GM18951 (cell line): ENCODE measurements at regions not wholly inside any gene's neighbourhood (a gene's known extent, or its start where the extent isn't known, plus 50 kb on each side); places are given as distances from the start of the nearest gene placed in this dataset.
"Not testable (repeated sequence)": the region's sequence is repeated elsewhere in the genome, so short reads cannot be mapped to it uniquely, and the experiment has no call there.

Experiments
- POLR2A ChIP-seq: IDR thresholded peaks from 4 replicates; pipeline ENCODE4 v1.6.1; 2011; ENCODE audit warnings: mild to moderate bottlenecking; ENCODE audit not compliant: insufficient read length, insufficient read depth; ENCODE audit errors: extremely low read depth
- in situ Hi-C: fragments of 300-500 bp; cut with MboI; formaldehyde crosslinking; loops from one replicate; pipeline ENCODE4 v1.12.0; 2022; ENCODE audit warnings: low sequenced_read_pairs, mixed read lengths, inconsistent platforms; ENCODE audit not compliant: unreplicated experiment

DNA sequence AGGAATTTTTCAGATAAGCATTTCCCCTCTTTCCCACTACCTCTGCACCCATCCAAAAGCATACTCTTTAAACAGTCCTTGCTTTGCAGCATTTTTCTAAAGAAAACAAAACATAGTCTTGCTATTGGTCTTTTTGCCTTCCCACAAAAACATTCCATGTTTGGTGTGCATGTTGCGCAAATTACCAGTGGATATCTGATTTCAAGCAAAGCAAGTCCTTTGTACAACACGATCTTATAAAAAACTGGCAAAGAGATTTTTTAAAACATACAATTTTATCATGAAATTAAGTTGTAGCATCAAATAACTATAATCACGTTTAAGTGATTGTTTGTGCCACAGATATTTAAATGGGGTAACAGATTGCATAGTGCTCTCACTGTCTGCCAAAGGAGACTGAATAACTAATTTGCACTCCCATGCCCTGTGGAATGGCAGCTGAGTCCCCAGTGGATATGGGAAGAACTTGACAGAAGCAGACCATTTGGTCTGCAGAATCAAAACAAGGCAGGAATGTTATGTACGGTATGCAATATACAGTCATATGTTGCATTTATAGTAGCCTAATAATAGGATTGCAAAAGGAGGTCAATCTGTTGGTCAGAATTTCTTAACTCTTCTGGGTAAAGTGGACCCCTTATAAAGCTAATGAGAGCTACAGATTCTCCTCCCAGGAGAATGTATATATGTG lies 285.7 kb downstream of the TBC1D4 start:
- in situ Hi-C loops: no loop called here
- no peak for TF ChIP-seq POLR2A

DNA sequence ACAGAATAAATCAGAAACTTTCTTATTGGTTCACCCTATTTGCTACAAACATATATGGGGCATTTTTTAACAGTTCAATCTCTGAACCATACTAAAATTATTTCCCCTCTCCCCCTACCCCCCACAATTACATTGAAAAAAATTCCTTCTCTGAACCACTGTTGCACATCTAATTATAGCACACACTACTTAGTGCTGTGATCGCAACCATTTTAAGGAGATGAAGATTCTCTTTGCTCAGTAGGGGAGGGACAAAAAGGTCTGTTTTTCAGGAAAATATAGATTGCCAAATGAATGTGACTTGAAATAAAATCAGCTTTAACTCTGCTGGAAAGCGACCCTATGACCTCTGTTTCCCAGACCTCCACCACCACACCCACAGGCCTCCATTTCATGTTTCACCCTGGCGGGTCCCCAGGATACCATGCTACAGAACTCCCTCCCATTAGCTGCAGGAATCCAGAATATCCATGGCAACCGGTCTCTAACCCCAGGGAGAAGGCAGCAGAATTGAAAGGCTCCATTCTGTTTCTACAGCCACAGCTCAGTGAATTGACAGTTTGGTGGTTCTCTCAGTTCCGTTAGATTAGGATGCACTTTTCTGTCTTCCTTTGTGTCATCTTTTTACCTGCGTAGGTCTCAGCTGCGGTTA lies 286.3 kb downstream of the TBC1D4 start:
- in situ Hi-C loops: no loop called here
- TF ChIP-seq POLR2A: no peak

DNA sequence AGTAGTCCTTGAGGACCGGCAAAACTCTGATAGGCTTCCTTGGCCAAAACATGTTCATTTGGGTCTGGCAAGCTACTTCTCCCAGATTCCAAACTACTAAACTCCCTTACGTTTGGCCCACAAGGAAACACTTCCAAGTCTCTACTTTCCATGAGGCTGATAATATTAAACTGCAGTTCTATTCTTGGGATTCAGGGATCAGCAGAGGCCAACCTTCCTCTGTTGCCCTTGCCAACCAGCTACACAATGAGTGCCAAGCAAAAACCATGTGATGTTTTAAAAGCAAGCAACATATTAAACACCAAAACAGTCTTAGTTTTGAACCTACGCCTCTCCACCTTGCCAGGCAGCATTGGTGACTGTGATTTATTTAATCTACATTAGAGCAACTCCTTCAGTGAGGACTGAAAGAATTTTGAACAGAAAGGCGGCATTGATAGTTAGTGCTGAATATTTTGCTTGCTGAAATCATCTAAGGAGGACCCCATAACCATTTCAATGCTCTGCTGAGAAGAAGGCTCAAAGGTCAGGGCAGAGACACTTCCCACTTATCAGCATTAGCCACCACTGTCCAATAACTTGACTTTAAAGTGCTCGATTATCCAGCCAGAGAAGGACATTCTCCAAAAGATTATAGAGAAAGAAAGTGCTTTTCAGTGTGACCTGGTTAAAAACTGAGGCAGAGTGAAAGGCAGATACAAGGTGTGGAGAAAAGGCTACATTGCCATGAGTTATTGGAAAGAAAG lies 287.1 kb downstream of the TBC1D4 start:
- TF ChIP-seq POLR2A: no peak
- in situ Hi-C loops: no loop called here

DNA sequence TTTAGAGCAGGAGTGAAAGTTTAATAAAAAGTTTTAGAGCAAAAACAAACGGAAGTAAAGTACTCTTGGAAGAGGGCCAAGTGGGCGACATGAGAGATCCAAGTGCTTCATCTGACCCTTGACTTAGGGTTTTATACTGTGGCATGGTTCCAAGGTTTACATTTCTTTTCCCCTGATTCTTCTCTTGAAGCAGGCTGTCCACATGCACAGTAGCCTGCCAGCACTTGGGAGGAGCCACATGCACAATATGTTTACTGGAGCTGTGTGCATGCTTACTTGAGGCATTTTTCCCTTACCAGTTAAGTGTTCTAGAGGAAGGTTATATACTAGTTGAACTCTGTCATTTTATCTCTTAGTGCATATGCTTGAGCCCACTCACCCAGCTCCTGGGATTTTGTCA lies 295.6 kb downstream of the TBC1D4 start:
- no peak for TF ChIP-seq POLR2A
- in situ Hi-C loops: no loop called here

DNA sequence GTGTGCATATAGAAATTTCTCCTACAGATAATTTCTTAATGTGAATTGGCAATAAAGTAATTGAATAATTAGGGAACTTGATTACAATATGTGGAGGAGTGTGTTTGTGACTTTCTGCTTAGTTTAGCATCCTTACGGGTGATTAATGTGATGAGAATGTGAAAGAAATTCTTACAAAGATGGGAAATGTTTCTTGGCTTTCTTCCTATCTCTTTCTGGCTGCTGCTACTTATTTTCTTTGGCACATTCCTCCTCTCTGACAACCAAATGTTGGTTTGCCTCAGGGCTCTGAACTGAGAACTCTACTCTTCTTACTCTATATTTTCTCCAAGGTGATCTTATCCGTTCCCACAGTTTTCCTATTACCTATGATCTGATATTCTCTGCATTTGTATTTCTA lies 300.1 kb downstream of the TBC1D4 start:
- TF ChIP-seq POLR2A: no peak
- in situ Hi-C loops: no loop called here

DNA sequence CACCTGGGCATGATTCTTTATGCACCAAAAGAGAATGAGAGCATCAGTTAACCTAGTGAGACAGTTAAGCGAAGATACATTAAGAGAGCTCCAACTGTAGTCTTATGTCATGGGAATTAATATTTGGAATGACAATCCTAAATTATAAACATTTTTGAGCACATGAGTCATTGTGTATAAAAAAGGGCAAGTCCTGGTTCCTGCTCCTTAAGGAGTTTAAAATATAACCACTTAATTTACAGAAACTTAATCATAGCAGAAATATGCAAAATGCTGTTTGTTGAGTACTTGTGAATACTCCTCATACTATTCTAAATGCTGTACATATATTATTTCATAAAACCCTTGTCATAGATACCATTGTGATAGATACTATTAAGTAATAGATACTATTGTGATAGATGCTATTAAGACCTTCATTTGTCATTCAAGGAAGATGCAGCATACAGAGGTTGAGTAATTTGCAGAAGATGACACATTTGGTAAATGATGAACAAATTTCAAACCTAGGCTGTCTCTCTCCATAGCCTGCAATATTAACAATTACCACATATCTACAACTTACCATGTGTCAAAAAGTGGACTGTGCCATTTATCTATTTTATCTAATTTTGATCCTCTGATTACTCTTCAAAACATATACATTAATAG lies 301.0 kb downstream of the TBC1D4 start:
- no peak for TF ChIP-seq POLR2A
- in situ Hi-C loops: no loop called here

DNA sequence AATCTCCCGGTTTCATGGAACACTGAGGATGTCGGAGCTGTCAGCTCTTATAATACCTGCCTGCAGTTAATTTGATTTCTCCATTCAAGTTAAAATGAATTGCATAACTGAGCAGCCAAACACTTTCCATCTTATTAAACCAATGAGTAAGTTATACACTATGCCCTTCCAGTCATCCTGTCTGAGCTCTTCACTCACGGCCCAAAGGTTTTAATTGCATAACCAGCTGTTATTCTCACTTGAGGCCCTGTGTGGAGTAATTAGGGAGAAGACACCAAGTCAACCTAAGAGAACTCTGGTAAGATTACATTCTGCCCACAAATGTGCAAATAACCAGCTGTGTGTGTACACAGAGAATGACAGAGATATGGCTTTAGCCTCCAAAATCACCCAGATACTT lies 303.5 kb downstream of the TBC1D4 start:
- in situ Hi-C loops: no loop called here

DNA sequence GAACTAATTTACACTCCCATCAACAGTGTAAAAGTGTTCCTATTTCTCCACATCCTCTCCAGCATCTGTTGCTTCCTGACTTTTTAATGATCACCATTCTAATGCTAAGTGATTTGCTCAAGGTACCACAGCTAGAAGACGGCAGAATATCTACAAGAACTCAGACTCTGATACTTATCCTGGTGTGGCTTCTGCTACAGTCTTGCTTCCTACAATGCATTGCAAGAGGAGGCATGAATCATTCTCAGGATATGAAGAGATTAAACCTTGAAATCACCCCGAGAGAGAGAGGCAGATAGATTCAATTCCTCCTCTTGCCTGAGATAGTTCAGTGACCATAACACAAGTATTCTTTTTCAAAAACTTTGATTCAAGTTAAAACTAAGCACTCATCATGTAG lies 306.4 kb downstream of the TBC1D4 start:
- TF ChIP-seq POLR2A: no peak
- in situ Hi-C loops: no loop called here

More for the DNA sequence above, 303.5 kb downstream of the TBC1D4 start:
- TF ChIP-seq POLR2A: no peak

DNA sequence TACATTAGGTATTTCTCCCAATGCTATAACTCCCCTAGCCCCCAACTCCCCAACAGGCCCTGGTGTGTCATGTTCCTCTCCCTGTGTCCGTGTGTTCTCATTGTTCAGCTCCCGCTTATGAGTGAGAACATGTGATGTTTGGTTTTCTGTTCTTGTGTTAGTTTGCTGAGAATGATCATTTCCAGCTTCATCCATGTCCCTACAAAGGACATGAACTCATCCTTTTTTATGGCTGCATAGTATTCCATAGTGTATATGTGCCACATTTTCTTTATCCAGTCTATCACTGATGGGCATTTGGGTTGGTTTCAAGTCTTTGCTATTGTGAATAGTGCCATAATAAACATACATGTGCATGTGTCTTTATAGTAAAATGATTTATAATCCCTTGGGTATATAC lies 306.9 kb downstream of the TBC1D4 start:
- in situ Hi-C loops: not testable (repeated sequence)

DNA sequence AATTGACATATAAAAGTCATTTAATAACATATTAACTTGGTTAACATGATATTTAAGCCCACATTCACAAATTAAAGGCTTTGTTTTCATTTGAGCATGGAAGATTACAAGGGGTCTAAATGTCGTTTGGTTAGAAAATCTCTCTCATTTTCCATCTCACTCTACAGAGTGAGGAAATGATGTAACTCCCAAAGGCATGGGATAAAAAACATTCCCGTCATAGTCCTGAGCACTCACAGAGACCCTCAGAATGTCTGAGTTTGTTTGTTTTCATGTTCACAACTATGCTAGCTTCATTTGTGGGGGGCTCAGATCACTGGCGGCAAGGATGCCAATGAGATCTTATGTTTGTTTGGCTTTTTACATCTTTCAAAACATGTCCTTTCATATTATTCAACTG lies 307.5 kb downstream of the TBC1D4 start:
- no peak for TF ChIP-seq POLR2A
- in situ Hi-C loops: no loop called here

DNA sequence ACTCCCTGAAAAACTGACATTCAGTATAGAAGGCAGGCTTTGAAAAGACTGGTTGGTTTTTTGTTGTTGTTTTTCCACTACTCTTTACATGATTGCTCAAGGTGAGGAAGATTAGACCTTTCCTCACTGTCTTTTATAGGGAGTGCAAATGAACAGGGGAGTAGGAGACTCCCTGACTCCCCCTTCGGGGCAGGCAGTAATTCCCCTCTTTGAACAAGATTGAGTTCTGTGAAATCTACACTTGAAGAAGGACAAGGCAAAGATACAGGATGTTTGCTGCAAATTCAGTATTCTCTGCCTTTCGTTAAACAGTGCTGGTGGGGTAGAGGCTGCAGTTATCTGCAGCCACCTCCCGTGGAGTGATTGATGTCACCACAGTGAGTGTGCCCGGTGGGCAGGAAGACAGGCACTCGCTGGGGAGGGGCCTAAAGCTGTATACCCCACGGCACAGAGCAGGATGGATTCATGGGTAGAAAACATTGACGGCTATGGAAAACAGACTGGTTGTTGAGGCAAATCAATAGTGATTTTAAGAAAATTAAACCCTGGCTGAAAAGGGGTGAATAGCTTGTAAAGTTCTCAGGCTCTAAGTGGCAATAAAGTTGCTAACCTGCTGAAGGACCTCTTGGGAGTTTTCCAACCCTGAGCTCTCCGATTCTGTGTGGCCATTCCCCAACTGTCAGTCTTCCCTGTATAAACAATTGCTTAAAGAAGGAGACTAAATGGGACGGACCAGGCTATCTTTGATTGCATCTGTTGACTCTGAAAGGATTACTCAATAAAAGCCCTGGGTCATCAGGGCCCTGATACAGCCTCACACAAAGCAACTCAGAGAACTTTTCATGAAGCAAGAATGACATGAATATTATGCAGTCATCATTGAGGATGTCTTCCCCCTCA lies 308.3 kb downstream of the TBC1D4 start:
- in situ Hi-C loops: no loop called here
- TF ChIP-seq POLR2A: no peak

DNA sequence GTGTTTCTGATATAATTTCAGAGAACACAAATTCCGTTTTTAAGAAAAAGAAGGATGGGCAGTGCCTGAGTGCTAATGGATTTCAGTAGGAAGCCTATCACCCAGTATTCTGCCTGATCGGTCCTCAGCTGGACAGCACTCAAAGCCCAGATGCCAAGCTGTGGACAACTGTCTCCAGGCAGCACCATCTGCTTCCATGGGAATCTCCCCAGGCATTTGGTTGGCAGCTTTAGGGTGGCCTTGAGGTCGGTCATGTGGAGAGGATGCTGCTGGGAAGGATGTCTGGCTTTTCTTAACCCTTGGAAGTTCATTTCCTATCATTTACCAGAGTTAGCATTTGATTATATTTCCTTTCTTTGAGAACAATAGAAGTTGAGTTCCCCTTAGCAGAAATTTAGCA lies 311.7 kb downstream of the TBC1D4 start:
- no peak for TF ChIP-seq POLR2A
- in situ Hi-C loops: no loop called here

DNA sequence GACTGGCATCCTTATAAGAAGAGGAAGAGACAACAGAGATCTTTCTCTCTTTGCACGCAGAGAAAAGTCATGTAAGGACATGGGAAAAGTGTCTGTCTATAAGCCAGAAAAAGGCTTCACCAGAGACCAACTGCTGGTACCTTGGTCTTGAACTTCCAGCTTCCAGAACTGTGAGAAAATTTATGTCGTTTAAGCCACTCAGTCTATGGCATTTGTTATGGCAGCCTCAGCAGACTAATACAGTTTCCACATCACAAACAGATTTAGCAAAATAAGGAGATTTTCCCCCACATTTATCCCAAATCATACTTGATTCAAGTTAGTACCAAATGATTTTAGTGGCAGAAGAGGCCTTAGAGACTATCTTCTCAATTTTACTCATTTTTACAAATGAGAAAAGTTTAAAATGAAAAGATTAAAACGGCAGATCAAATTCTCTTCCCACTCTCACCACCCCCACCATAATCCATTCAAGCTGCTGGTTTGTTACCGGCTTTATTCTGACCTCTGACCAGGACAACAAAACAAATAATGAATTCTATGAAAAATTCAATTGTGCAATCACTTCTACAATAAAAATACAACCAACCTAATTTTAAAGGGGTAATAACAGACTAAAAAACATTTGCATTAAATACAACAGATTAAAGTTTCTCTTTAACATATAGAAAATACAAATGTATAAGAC lies 316.3 kb downstream of the TBC1D4 start:
- no peak for TF ChIP-seq POLR2A
- in situ Hi-C loops: no loop called here
